ENCODE measurements at regions not wholly inside any gene's neighbourhood (a gene's known extent, or its start where the extent isn't known, plus 50 kb on each side); places are given as distances from the start of the nearest gene placed in this dataset.

GRCh38 chr3:29065211-29065785, 215.6 kb upstream of the RBMS3 start:
- Histone ChIP-seq H3K27ac (ENCODE audit: low read length) (no peak overlapping the region), H3K36me3 (replicated peaks; ENCODE audit: insufficient read depth, low read length) (no peaks in the 10 kb centered on the region), H3F3A (ENCODE audit: insufficient read depth, low read length) (no peaks in the 10 kb centered on the region), H3K9me3 (replicated peaks; ENCODE audit: insufficient read depth, low read length) (no peaks in the 10 kb centered on the region), H2AFZ (ENCODE audit: low read length) (no peak overlapping the region), H3K9me2 (replicated peaks; ENCODE audit: insufficient read depth, low read length) (no peaks in the 10 kb centered on the region), H4K20me1 (ENCODE audit: insufficient read depth, low read length) (no peaks in the 10 kb centered on the region), H3K9ac (ENCODE audit: low read length) (no peak overlapping the region), H3K27me3 (replicated peaks; ENCODE audit: insufficient read depth, low read length) (no peaks in the 10 kb centered on the region), H3K79me2 (ENCODE audit: low read length) (no peaks in the 10 kb centered on the region), H3K4me3 (ENCODE audit: low read length) (no peak overlapping the region), H3K4me1 (ENCODE audit: low read length) (no peaks in the 10 kb centered on the region), H3K4me2 (ENCODE audit: low read depth, low read length) (no peak overlapping the region)
- TF ChIP-seq EZH2phosphoT487 (IDR thresholded peaks at IDR 0.05; ENCODE audit: low read length) (no peak), EZH2 (optimal IDR thresholded peaks at IDR 0.05; ENCODE audit: low read depth, low read length) (no peak)
- TF ChIP-seq, protein P1, sequence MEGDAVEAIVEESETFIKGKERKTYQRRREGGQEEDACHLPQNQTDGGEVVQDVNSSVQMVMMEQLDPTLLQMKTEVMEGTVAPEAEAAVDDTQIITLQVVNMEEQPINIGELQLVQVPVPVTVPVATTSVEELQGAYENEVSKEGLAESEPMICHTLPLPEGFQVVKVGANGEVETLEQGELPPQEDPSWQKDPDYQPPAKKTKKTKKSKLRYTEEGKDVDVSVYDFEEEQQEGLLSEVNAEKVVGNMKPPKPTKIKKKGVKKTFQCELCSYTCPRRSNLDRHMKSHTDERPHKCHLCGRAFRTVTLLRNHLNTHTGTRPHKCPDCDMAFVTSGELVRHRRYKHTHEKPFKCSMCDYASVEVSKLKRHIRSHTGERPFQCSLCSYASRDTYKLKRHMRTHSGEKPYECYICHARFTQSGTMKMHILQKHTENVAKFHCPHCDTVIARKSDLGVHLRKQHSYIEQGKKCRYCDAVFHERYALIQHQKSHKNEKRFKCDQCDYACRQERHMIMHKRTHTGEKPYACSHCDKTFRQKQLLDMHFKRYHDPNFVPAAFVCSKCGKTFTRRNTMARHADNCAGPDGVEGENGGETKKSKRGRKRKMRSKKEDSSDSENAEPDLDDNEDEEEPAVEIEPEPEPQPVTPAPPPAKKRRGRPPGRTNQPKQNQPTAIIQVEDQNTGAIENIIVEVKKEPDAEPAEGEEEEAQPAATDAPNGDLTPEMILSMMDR (IDR thresholded peaks at IDR 0.05; ENCODE audit: low read length): no peak
- DNase-seq: no peak

DNA sequence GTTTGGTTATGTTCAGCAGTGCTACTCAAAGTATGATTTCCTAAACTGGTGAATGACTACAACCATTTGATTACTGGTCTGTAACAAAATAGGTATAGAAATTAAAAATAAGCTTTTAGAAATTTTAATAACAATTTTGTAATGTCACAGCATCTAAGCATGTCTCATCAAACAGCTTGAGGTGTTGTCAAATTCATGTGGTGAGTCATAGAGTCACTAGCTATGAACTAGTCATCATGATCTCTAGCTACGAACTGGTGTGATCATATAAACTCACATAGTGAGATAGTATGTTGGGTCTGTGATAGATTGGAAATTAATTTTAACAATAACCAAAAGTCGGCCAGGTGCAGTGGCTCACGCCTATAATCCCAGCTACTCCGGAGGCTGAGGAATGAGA, 213.9 kb upstream of the RBMS3 start:
- Histone ChIP-seq H3K36me3 (replicated peaks; ENCODE audit: insufficient read depth, low read length) (no peaks in the 10 kb centered on the region), H3K27me3 (replicated peaks; ENCODE audit: insufficient read depth, low read length) (no peaks in the 10 kb centered on the region), H3F3A (ENCODE audit: insufficient read depth, low read length) (no peaks in the 10 kb centered on the region), H2AFZ (ENCODE audit: low read length) (no peak overlapping the region), H4K20me1 (ENCODE audit: insufficient read depth, low read length) (no peaks in the 10 kb centered on the region), H3K4me1 (ENCODE audit: low read length) (no peaks in the 10 kb centered on the region), H3K4me2 (ENCODE audit: low read depth, low read length) (no peak overlapping the region), H3K9ac (ENCODE audit: low read length) (no peak overlapping the region), H3K9me3 (replicated peaks; ENCODE audit: insufficient read depth, low read length) (no peaks in the 10 kb centered on the region), H3K4me3 (ENCODE audit: low read length) (no peak overlapping the region), H3K79me2 (ENCODE audit: low read length) (no peaks in the 10 kb centered on the region), H3K27ac (ENCODE audit: low read length) (no peak overlapping the region), H3K9me2 (replicated peaks; ENCODE audit: insufficient read depth, low read length) (no peaks in the 10 kb centered on the region)
- TF ChIP-seq, protein P1 (IDR thresholded peaks at IDR 0.05; ENCODE audit: low read length): no peak
- TF ChIP-seq EZH2phosphoT487 (IDR thresholded peaks at IDR 0.05; ENCODE audit: low read length) (no peak), EZH2 (optimal IDR thresholded peaks at IDR 0.05; ENCODE audit: low read depth, low read length) (no peak)
- DNase-seq: no peak

DNA sequence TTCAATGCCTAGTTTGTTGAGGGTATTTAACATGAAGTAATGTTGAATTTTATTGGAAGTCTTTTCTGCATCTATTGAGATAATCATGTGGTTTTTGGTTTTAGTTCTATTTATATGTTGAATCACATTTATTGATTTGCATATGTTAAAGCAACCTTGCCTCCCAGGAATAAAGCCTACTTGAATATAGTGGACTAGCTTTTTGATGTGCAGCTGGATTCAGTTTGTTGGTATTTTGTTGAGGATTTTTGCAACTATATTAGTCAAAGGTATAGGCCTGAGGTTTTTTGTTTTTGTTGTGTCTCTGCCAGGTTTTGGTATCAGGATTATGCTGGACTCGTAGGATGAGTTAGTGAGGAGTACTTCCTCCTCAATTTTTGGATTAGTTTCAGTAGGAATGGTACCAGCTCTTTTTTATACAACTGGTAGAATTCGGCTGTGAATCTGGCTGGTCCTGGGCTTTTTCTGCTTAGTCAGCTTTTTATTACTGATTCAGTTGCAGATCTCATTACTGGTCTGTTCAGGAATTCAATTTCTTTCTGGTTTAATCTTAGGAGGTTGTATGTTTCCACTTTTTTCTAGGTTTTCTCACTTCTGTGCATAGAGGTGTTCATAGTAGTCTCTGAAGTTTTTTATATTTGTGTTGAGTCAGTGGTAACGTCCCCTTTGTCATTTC, 209.8 kb upstream of the RBMS3 start:
- no peaks in the 10 kb centered on the region for H3K9me2 ChIP-seq (replicated peaks; ENCODE audit: insufficient read depth, low read length)
- no peaks in the 10 kb centered on the region for H4K20me1 ChIP-seq (ENCODE audit: insufficient read depth, low read length)
- no peak overlapping the region for H3K9ac ChIP-seq (ENCODE audit: low read length)
- H3K27me3 ChIP-seq (replicated peaks; ENCODE audit: insufficient read depth, low read length): no peaks in the 10 kb centered on the region
- no peak for DNase-seq
- TF ChIP-seq, protein P1 (IDR thresholded peaks at IDR 0.05; ENCODE audit: low read length): no peak
- TF ChIP-seq EZH2 (optimal IDR thresholded peaks at IDR 0.05; ENCODE audit: low read depth, low read length) (no peak), EZH2phosphoT487 (IDR thresholded peaks at IDR 0.05; ENCODE audit: low read length) (no peak)
- no peak overlapping the region for H3K4me2 ChIP-seq (ENCODE audit: low read depth, low read length)
- H3K79me2 ChIP-seq (ENCODE audit: low read length): no peaks in the 10 kb centered on the region
- H3K36me3 ChIP-seq (replicated peaks; ENCODE audit: insufficient read depth, low read length): no peaks in the 10 kb centered on the region
- H3K9me3 ChIP-seq (replicated peaks; ENCODE audit: insufficient read depth, low read length): no peaks in the 10 kb centered on the region
- H3F3A ChIP-seq (ENCODE audit: insufficient read depth, low read length): no peaks in the 10 kb centered on the region
- no peak overlapping the region for H2AFZ ChIP-seq (ENCODE audit: low read length)
- H3K27ac ChIP-seq (ENCODE audit: low read length): no peak overlapping the region
- H3K4me1 ChIP-seq (ENCODE audit: low read length): no peaks in the 10 kb centered on the region
- no peak overlapping the region for H3K4me3 ChIP-seq (ENCODE audit: low read length)

Data from MM.1S (cell line).